Caco-2 (cell line): ENCODE measurements at regions not wholly inside any gene's neighbourhood (a gene's known extent, or its start where the extent isn't known, plus 50 kb on each side); places are given as distances from the start of the nearest gene placed in this dataset.

Experiments
- BruUV-seq: library from RNA; stranded (reverse); fragments of 400-500 nt; replicated peaks from 2 replicates; lab custom pipeline; 2021; lab: Mats Ljungman, UMichigan
- CTCF ChIA-PET: fragments of 300-600 bp; sonication (Branson Sonifier 250); formaldehyde crosslinking; loops from one replicate; lab custom pipeline; 2022; ENCODE audit warnings: antibody characterized with exemption; lab: Charles Lee
- POLR2A ChIA-PET: fragments of 300-600 bp; sonication (Branson Sonifier 250); formaldehyde crosslinking; loops from one replicate; lab custom pipeline; 2022; ENCODE audit warnings: antibody characterized with exemption; lab: Charles Lee
- DNase-seq, 2 experiments: peaks; one replicate each; pipeline versions ENCODE4 v3.0.0 to v3.0.0-alpha.2; 2020 to 2022
- H3K27me3 ChIP-seq: replicated peaks from 2 replicates; pipeline ENCODE4 v1.6.0; 2011; ENCODE audit warnings: low read length; ENCODE audit not compliant: control insufficient read depth, insufficient read depth
- H3K36me3 ChIP-seq: 2 replicates; pipeline ENCODE4 v1.5.1; 2011; ENCODE audit warnings: low read length; ENCODE audit not compliant: control insufficient read depth, insufficient read depth
- H3K4me1 ChIP-seq: fragments of 250-450 bp; sonication (Bioruptor Pico); 2 replicates; pipeline ENCODE4 v1.5.1; 2020; ENCODE audit warnings: mild to moderate bottlenecking
- H3K4me3 ChIP-seq: 2 replicates; pipeline ENCODE4 v1.5.1; 2011; ENCODE audit warnings: low read depth, mild to moderate bottlenecking, control low read depth, low read length
- H3K9me3 ChIP-seq: fragments of 250-450 bp; sonication (Bioruptor Pico); 2 replicates; pipeline ENCODE4 v1.5.1; 2020; ENCODE audit warnings: mild to moderate bottlenecking, moderate library complexity
- H3K27ac Mint-ChIP-seq: one replicate; pipeline ENCODE4 v1.8.0; 2022; ENCODE audit warnings: mixed read lengths; ENCODE audit not compliant: unreplicated experiment
- H3K27me3 Mint-ChIP-seq: one replicate; pipeline ENCODE4 v1.8.0; 2022; ENCODE audit warnings: mixed read lengths; ENCODE audit not compliant: insufficient read depth, unreplicated experiment
- H3K36me3 Mint-ChIP-seq: one replicate; pipeline ENCODE4 v1.8.0; 2022; ENCODE audit warnings: mild to moderate bottlenecking, mixed read lengths; ENCODE audit not compliant: insufficient read depth, unreplicated experiment
- H3K4me1 Mint-ChIP-seq: one replicate; pipeline ENCODE4 v1.8.0; 2022; ENCODE audit warnings: low read depth, mixed read lengths; ENCODE audit not compliant: unreplicated experiment
- H3K4me3 Mint-ChIP-seq: one replicate; pipeline ENCODE4 v1.8.0; 2022; ENCODE audit warnings: mild to moderate bottlenecking, moderate library complexity, mixed read lengths; ENCODE audit not compliant: unreplicated experiment
- H3K9me3 Mint-ChIP-seq: one replicate; pipeline ENCODE4 v1.8.0; 2022; ENCODE audit warnings: mixed read lengths; ENCODE audit not compliant: unreplicated experiment
- intact Hi-C: fragments of 100-400 bp; cut with micrococcal nuclease; formaldehyde crosslinking; loops from one replicate; pipeline ENCODE4 v1.10.0; 2022; ENCODE audit not compliant: unreplicated experiment
- TF ChIP-seq, protein P1 (sequence below), 2 experiments: fragments of 200-600 bp in 1 of 2; IDR thresholded peaks; 1 replicate in 1 of 2; 2 replicates in 1 of 2; pipeline versions ENCODE4 v1.5.1 to v1.8.0; 2011 to 2022; ENCODE audit warnings: antibody characterized with exemption in 1 of 2, control low read depth in 1 of 2, inconsistent platforms in 1 of 2, low read depth in 1 of 2, low read length in 1 of 2, mild to moderate bottlenecking in 1 of 2, moderate library complexity in 1 of 2; ENCODE audit not compliant: insufficient read depth in 1 of 2, severe bottlenecking in 1 of 2, unreplicated experiment in 1 of 2

DNA sequence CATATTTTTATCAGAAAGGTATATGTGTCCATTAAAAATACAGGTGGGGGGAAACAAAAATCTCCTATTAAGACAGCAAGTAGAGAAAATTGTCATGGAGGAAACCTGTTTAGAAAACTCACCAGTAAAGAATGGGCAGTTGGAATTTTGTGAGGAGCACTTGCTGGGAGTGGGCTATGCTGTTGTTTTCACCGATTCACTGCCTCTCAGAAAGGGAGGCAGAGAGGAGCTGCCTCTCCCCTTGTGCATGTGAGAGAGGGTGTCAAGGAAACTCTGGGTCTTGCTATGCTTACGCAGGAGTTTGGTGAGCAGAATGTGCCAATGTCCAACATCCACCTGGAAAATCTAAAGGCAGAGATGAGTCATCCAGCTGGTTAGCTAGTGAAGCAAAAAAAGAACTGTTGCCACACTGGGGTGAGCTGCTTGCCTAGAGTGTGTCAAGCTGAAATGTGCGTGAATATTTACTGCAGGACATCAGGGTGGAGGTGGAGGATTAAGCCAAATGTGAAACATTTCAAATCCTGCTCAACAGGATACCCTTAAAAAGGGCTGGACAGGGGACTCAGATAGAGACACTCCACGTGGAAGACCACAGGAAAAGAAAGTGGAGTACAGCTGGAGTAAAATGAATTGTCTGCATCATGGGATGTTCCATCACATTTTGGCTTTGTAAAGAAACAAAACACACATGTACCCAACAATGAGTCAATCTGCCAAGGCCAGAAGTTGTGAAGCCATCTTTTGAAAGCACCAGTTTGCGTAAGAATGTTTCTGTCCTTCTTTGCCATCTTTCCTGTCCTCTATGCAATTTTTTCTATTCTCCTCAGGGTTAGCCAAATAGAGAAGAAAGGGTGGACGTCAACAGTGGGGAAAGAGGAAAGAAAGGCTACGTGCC lies 449.7 kb upstream of the MPDZ start:
- no peaks in the 10 kb centered on the region for H3K27me3 ChIP-seq
- no peaks in the 10 kb centered on the region for H3K36me3 ChIP-seq
- intact Hi-C loops, result no loop called here
- Mint-ChIP-seq H3K9me3 (no peaks in the 10 kb centered on the region), H3K4me3 (no peak overlapping the region), H3K27ac (no peak overlapping the region), H3K27me3 (no peaks in the 10 kb centered on the region), H3K4me1 (no peaks in the 10 kb centered on the region), H3K36me3 (no peaks in the 10 kb centered on the region)
- TF ChIP-seq, protein P1, sequence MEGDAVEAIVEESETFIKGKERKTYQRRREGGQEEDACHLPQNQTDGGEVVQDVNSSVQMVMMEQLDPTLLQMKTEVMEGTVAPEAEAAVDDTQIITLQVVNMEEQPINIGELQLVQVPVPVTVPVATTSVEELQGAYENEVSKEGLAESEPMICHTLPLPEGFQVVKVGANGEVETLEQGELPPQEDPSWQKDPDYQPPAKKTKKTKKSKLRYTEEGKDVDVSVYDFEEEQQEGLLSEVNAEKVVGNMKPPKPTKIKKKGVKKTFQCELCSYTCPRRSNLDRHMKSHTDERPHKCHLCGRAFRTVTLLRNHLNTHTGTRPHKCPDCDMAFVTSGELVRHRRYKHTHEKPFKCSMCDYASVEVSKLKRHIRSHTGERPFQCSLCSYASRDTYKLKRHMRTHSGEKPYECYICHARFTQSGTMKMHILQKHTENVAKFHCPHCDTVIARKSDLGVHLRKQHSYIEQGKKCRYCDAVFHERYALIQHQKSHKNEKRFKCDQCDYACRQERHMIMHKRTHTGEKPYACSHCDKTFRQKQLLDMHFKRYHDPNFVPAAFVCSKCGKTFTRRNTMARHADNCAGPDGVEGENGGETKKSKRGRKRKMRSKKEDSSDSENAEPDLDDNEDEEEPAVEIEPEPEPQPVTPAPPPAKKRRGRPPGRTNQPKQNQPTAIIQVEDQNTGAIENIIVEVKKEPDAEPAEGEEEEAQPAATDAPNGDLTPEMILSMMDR (IDR thresholded peaks at IDR 0.05; ENCODE audit: insufficient read depth in 1 of 2, low read depth in 1 of 2, low read length in 1 of 2, severe bottlenecking in 1 of 2, unreplicated experiment in 1 of 2), result no peak
- no peak overlapping the region for H3K4me3 ChIP-seq
- BruUV-seq, result no TSS peak
- H3K9me3 ChIP-seq, result no peaks in the 10 kb centered on the region
- no peaks in the 10 kb centered on the region for H3K4me1 ChIP-seq
- no peak for DNase-seq
- ChIA-PET CTCF (no interaction called here), POLR2A (no interaction called here)

DNA sequence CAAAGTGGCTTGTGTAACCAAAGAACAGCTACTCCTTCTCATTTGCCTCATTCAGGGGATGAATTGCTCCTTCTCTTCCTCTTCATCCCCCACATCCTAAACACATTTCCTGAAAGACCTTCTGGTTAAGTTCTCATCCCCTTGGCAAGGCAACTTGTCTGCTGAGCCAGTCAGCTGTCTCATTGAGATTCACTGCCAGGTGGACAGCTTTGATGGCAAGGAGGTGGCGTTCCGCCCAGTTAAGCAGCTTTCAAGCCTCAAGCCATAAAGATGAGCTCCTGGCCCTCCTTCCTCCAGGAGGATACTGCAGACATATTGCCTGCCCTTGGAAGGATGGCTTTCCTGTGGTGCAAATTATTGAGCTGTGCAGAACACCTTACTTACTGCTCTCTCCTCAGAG lies 448.6 kb upstream of the MPDZ start:
- H3K27ac Mint-ChIP-seq, result no peak overlapping the region
- no peaks in the 10 kb centered on the region for H3K27me3 ChIP-seq
- BruUV-seq, result no TSS peak
- ChIA-PET CTCF (no interaction called here), POLR2A (no interaction called here)
- no peaks in the 10 kb centered on the region for H3K36me3 ChIP-seq
- H3K9me3 Mint-ChIP-seq, result no peaks in the 10 kb centered on the region
- H3K4me3 ChIP-seq, result no peak overlapping the region
- H3K4me1 ChIP-seq, result no peaks in the 10 kb centered on the region
- no peaks in the 10 kb centered on the region for H3K9me3 ChIP-seq
- TF ChIP-seq, protein P1 (IDR thresholded peaks at IDR 0.05; ENCODE audit: insufficient read depth in 1 of 2, low read depth in 1 of 2, low read length in 1 of 2, severe bottlenecking in 1 of 2, unreplicated experiment in 1 of 2), result no peak
- no peaks in the 10 kb centered on the region for H3K27me3 Mint-ChIP-seq
- no peaks in the 10 kb centered on the region for H3K4me1 Mint-ChIP-seq
- intact Hi-C loops, result no loop called here
- no peak for DNase-seq
- no peak overlapping the region for H3K4me3 Mint-ChIP-seq
- H3K36me3 Mint-ChIP-seq, result no peaks in the 10 kb centered on the region

DNA sequence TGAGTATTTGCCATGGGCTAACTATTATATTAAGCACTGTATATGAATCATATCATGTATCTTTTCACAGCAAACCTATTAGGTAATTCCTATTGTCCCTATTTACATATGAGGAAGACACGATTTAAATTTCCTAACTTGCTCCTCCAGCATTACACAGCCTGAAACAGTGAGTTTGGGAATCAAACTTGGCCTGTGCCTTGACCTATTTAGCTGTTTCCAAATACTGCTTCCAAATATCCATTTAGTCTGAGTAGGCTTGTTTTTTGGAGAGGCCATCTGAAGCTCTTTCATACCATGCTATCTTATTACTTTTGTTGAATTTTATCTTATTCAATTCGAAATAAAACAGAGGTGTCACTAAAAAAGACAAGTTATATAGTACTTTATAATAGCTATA lies 447.3 kb upstream of the MPDZ start:
- no peaks in the 10 kb centered on the region for H3K4me1 Mint-ChIP-seq
- TF ChIP-seq, protein P1 (IDR thresholded peaks at IDR 0.05; ENCODE audit: insufficient read depth in 1 of 2, low read depth in 1 of 2, low read length in 1 of 2, severe bottlenecking in 1 of 2, unreplicated experiment in 1 of 2), result no peak
- no peaks in the 10 kb centered on the region for H3K9me3 ChIP-seq
- no TSS peak for BruUV-seq
- H3K36me3 ChIP-seq, result no peaks in the 10 kb centered on the region
- H3K36me3 Mint-ChIP-seq, result no peaks in the 10 kb centered on the region
- ChIA-PET POLR2A (no interaction called here), CTCF (no interaction called here)
- no peak overlapping the region for H3K4me3 ChIP-seq
- no peaks in the 10 kb centered on the region for H3K4me1 ChIP-seq
- H3K27me3 ChIP-seq, result no peaks in the 10 kb centered on the region
- no peaks in the 10 kb centered on the region for H3K9me3 Mint-ChIP-seq
- H3K27me3 Mint-ChIP-seq, result no peaks in the 10 kb centered on the region
- intact Hi-C loops, result no loop called here
- no peak overlapping the region for H3K27ac Mint-ChIP-seq
- no peak for DNase-seq
- no peak overlapping the region for H3K4me3 Mint-ChIP-seq
